Parathyroid adenoma (tissue), 2 donors: ENCODE measurements at regions not wholly inside any gene's neighbourhood (a gene's known extent, or its start where the extent isn't known, plus 50 kb on each side); places are given as distances from the start of the nearest gene placed in this dataset.

ENCODE experiments used
- H2AFZ ChIP-seq: fragments of 300-600 bp; sonication (generic); one replicate; pipeline ENCODE4 v1.7.0; 2017; ENCODE audit warnings: antibody characterized with exemption, mild to moderate bottlenecking
- H3K27ac ChIP-seq: fragments of 300-600 bp; sonication (generic); one replicate; pipeline ENCODE4 v1.7.0; 2017
- H3K27me3 ChIP-seq: fragments of 300-600 bp; sonication (generic); one replicate; pipeline ENCODE4 v1.7.0; 2017; ENCODE audit warnings: low read length; ENCODE audit not compliant: control insufficient read depth, insufficient read depth
- H3K36me3 ChIP-seq: fragments of 300-600 bp; sonication (generic); one replicate; pipeline ENCODE4 v1.7.0; 2017; ENCODE audit warnings: low read length; ENCODE audit not compliant: control insufficient read depth, insufficient read depth
- H3K4me1 ChIP-seq: fragments of 300-600 bp; sonication (generic); one replicate; pipeline ENCODE4 v1.7.0; 2017; ENCODE audit warnings: control low read depth
- H3K4me2 ChIP-seq: fragments of 300-600 bp; sonication (generic); one replicate; pipeline ENCODE4 v1.7.0; 2017; ENCODE audit warnings: low read length
- H3K4me3 ChIP-seq: fragments of 300-600 bp; sonication (generic); one replicate; pipeline ENCODE4 v1.7.0; 2017; ENCODE audit warnings: low read depth, low read length
- H3K79me2 ChIP-seq: fragments of 300-600 bp; sonication (generic); one replicate; pipeline ENCODE4 v1.7.0; 2017; ENCODE audit warnings: control low read depth
- H3K9ac ChIP-seq: fragments of 300-600 bp; sonication (generic); one replicate; pipeline ENCODE4 v1.7.0; 2017; ENCODE audit warnings: mild to moderate bottlenecking
- H3K9me3 ChIP-seq: fragments of 300-600 bp; sonication (generic); one replicate; pipeline ENCODE4 v1.7.0; 2017; ENCODE audit warnings: low read length; ENCODE audit not compliant: control insufficient read depth
- TF ChIP-seq, protein P1 (sequence below): fragments of 300-600 bp; sonication (generic); IDR thresholded peaks from one replicate; pipeline ENCODE4 v1.7.0; 2017; ENCODE audit warnings: antibody characterized with exemption, mild to moderate bottlenecking
- donor health status: primary hyperparathyroidism.

DNA sequence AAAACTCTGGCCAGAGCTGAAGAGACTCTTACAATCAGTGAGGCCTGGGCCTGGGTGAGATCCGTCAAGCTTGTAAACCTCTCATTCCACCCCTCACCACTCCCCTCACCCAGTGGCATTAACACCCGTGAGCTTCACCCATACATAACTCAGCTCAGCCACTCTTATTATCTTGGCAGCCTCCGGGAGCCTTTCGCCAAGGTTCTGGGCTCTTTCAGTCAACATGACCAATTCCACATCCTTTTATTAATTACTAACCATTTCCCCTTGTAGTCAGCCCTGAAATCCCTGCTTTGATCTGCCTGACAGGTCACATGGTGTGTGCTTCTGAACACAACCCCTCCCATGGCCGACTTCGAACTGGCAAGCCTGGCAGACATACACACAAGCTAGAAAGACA, 134.8 kb downstream of the SETD4 start:
- Histone ChIP-seq H3K79me2 (no peaks in the 10 kb centered on the region), H3K27me3 (no peaks in the 10 kb centered on the region), H3K36me3 (no peaks in the 10 kb centered on the region), H2AFZ (no peak overlapping the region), H3K4me3 (no peak overlapping the region), H3K27ac (no peak overlapping the region), H3K4me1 (no peaks in the 10 kb centered on the region), H3K9ac (no peak overlapping the region), H3K9me3 (no peaks in the 10 kb centered on the region), H3K4me2 (no peak overlapping the region)
- TF ChIP-seq, protein P1, sequence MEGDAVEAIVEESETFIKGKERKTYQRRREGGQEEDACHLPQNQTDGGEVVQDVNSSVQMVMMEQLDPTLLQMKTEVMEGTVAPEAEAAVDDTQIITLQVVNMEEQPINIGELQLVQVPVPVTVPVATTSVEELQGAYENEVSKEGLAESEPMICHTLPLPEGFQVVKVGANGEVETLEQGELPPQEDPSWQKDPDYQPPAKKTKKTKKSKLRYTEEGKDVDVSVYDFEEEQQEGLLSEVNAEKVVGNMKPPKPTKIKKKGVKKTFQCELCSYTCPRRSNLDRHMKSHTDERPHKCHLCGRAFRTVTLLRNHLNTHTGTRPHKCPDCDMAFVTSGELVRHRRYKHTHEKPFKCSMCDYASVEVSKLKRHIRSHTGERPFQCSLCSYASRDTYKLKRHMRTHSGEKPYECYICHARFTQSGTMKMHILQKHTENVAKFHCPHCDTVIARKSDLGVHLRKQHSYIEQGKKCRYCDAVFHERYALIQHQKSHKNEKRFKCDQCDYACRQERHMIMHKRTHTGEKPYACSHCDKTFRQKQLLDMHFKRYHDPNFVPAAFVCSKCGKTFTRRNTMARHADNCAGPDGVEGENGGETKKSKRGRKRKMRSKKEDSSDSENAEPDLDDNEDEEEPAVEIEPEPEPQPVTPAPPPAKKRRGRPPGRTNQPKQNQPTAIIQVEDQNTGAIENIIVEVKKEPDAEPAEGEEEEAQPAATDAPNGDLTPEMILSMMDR, result no peak

DNA sequence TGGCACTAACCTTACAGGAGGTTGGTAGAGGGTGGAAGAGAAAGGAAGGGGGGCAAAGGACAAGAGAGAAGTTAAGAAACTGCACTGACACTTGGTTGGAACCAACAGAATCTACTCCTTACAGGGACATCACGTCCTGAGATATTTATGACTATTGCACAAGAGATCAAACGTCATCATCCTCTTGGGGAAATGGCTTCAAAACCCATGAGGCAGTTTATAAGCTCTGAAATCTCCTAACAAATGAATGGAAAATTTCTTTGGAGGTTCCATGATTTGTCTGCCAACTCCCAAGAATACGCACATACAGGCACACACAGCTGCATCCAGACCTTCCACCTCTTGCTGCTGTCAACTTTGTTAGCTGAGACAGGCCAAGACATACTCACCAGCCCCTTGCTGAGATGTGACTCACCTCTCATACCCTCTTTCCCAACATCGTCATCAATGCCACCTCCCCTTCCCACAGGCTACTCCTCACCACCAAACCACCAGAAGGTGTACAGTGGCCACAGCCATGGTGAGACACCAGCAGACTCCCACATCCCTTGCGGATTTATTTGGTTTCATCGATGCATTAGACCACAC, 135.5 kb downstream of the SETD4 start:
- no peak overlapping the region for H3K4me3 ChIP-seq
- no peaks in the 10 kb centered on the region for H3K4me1 ChIP-seq
- H3K27ac ChIP-seq, result no peak overlapping the region
- H3K9me3 ChIP-seq, result no peaks in the 10 kb centered on the region
- no peak overlapping the region for H3K9ac ChIP-seq
- no peak overlapping the region for H3K4me2 ChIP-seq
- TF ChIP-seq, protein P1, result no peak
- no peaks in the 10 kb centered on the region for H3K36me3 ChIP-seq
- H3K27me3 ChIP-seq, result no peaks in the 10 kb centered on the region
- H2AFZ ChIP-seq, result no peak overlapping the region
- no peaks in the 10 kb centered on the region for H3K79me2 ChIP-seq

DNA sequence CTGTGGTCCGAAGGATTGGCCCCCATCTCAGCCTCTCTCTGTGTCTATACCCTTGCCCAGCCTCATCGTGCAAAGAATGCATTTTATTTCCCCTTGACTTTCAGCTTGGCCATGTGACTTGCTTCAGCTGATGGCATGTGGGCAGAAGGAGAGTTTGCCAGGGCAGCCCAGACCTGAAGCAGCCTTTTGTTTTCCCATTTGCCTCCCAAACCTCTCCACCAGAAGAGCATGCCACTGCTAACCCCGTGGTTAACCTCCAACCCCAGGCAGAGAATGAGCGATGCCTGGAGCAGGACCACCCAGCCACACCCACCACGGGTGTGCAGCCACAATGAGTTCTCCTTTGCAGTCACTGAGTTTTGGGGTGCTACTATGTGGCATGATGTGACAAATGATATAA, 136.4 kb downstream of the SETD4 start:
- no peaks in the 10 kb centered on the region for H3K27me3 ChIP-seq
- no peaks in the 10 kb centered on the region for H3K79me2 ChIP-seq
- H3K4me1 ChIP-seq, result no peaks in the 10 kb centered on the region
- H3K4me3 ChIP-seq, result no peak overlapping the region
- no peak overlapping the region for H3K27ac ChIP-seq
- no peaks in the 10 kb centered on the region for H3K9me3 ChIP-seq
- no peak overlapping the region for H3K9ac ChIP-seq
- no peak overlapping the region for H3K4me2 ChIP-seq
- no peaks in the 10 kb centered on the region for H3K36me3 ChIP-seq
- no peak overlapping the region for H2AFZ ChIP-seq
- TF ChIP-seq, protein P1, result no peak

DNA sequence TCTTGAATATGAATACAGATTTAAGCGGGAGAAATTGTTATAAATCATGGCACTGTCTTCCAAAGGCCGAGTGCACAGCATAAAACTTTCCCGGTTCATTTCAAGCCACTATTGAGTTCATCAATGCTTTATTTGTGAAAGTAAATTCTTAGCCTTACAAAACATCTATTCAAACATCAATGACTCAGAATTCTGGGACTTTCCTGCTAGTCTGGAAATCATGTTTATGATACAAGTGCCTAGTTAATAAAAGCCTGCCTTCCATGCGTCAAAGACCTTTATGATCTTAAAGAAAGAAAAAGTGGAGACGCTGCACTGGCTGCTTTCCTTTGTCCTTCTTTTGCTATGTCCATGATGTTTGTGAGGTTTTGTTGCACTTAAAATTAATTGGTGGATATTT, 137.7 kb downstream of the SETD4 start:
- H3K9ac ChIP-seq, result no peak overlapping the region
- no peak overlapping the region for H2AFZ ChIP-seq
- no peak overlapping the region for H3K4me2 ChIP-seq
- H3K79me2 ChIP-seq, result no peaks in the 10 kb centered on the region
- no peak overlapping the region for H3K4me3 ChIP-seq
- TF ChIP-seq, protein P1, result no peak
- no peaks in the 10 kb centered on the region for H3K27me3 ChIP-seq
- H3K9me3 ChIP-seq, result no peaks in the 10 kb centered on the region
- H3K27ac ChIP-seq, result no peak overlapping the region
- no peaks in the 10 kb centered on the region for H3K36me3 ChIP-seq
- no peaks in the 10 kb centered on the region for H3K4me1 ChIP-seq

DNA sequence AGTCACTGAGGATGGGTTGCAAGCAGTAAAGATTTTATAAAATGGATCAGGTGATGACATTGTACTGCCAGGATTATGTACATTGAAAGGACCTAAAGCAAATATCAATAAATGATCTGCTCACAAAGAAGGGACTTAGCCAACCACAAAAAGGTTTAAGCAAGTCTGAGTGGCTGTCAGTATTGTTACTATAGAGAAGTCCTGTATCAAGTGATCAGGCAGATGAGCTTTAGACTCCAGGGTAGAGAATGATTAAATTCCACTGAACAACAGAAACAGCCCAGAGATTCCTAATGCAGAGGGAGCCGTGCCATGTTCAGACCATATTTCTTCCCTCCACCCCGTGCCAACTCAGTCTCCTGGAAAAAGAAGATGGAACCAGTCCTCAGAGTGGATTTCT, 138.9 kb downstream of the SETD4 start:
- Histone ChIP-seq H3K4me2 (no peak overlapping the region), H3K27me3 (no peaks in the 10 kb centered on the region), H2AFZ (no peak overlapping the region), H3K27ac (no peak overlapping the region), H3K4me3 (no peak overlapping the region), H3K79me2 (no peaks in the 10 kb centered on the region), H3K9me3 (no peaks in the 10 kb centered on the region), H3K9ac (no peak overlapping the region), H3K36me3 (no peaks in the 10 kb centered on the region), H3K4me1 (no peaks in the 10 kb centered on the region)
- TF ChIP-seq, protein P1, result no peak
